Endothelial cell (in vitro differentiated cells): ENCODE measurements at regions not wholly inside any gene's neighbourhood (a gene's known extent, or its start where the extent isn't known, plus 50 kb on each side); places are given as distances from the start of the nearest gene placed in this dataset.

Experiments
- DNase-seq: peaks from one replicate; pipeline ENCODE4 v3.0.0; 2021; ENCODE audit warnings: low spot score
- H3K27ac Mint-ChIP-seq: one replicate; pipeline ENCODE4 v1.8.0; 2021; ENCODE audit warnings: mixed read lengths, inconsistent platforms; ENCODE audit not compliant: unreplicated experiment
- H3K27me3 Mint-ChIP-seq: one replicate; pipeline ENCODE4 v1.8.0; 2021; ENCODE audit warnings: mild to moderate bottlenecking, moderate library complexity, mixed read lengths, inconsistent platforms; ENCODE audit not compliant: unreplicated experiment
- H3K36me3 Mint-ChIP-seq: one replicate; pipeline ENCODE4 v1.8.0; 2021; ENCODE audit warnings: mild to moderate bottlenecking, low read depth, mixed read lengths, inconsistent platforms; ENCODE audit not compliant: unreplicated experiment
- H3K4me1 Mint-ChIP-seq: one replicate; pipeline ENCODE4 v1.8.0; 2021; ENCODE audit warnings: mild to moderate bottlenecking, mixed read lengths, inconsistent platforms; ENCODE audit not compliant: unreplicated experiment
- H3K4me3 Mint-ChIP-seq: one replicate; pipeline ENCODE4 v1.8.0; 2021; ENCODE audit warnings: mild to moderate bottlenecking, mixed read lengths, inconsistent platforms; ENCODE audit not compliant: unreplicated experiment
- H3K9me3 Mint-ChIP-seq: one replicate; pipeline ENCODE4 v1.8.0; 2021; ENCODE audit warnings: mixed read lengths, inconsistent platforms; ENCODE audit not compliant: unreplicated experiment
- TF ChIP-seq, protein P1 (sequence below): fragments of 200-600 bp; sonication (generic); IDR thresholded peaks from one replicate; pipeline ENCODE4 v1.5.0; 2021; ENCODE audit warnings: antibody characterized with exemption; ENCODE audit not compliant: unreplicated experiment

DNA sequence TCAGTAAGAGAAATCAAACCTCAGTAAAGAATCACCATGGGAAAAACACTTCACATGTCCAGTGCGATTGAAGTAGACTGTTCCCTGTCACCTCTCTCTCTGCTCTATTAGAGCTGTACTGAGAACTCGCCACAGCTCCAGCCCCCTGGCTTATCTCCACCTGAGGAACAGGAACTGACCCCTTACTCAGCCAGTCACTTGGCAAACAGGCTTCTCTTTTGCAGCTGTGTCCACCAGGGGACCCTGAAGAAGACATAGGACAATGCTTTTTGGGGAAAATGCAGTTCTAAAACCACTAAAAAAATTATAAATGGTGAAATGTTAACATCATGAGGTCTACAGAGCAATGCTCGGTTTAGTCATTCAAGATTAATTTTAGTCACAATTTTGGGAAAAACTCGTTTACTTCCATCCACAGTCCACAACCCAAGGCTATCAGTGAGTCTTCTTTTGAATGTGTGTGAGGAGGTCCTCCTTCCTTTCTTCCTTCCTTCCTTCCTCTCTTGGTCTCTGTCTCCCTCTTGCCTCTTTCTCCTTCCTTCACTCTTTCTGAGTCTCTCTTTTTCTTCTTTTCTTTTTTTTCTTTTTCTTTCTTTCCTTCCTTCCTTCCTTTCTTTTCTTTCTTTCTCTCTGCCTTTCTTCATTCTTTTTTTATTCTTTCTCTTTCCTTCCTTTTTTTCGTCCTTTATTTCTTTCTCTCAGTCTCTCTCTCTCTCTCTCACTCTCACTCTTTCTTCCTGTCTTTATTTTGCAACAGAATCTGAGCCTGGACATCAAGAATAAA is 1189.5 kb upstream of the TMEM132C start:
- Mint-ChIP-seq H3K36me3 (no peaks in the 10 kb centered on the region), H3K27me3 (peaks cover 4% of the 10 kb centered on the region), H3K4me3 (no peak overlapping the region), H3K9me3 (peaks cover 17% of the 10 kb centered on the region), H3K27ac (no peak overlapping the region), H3K4me1 (no peaks in the 10 kb centered on the region)
- TF ChIP-seq, protein P1, sequence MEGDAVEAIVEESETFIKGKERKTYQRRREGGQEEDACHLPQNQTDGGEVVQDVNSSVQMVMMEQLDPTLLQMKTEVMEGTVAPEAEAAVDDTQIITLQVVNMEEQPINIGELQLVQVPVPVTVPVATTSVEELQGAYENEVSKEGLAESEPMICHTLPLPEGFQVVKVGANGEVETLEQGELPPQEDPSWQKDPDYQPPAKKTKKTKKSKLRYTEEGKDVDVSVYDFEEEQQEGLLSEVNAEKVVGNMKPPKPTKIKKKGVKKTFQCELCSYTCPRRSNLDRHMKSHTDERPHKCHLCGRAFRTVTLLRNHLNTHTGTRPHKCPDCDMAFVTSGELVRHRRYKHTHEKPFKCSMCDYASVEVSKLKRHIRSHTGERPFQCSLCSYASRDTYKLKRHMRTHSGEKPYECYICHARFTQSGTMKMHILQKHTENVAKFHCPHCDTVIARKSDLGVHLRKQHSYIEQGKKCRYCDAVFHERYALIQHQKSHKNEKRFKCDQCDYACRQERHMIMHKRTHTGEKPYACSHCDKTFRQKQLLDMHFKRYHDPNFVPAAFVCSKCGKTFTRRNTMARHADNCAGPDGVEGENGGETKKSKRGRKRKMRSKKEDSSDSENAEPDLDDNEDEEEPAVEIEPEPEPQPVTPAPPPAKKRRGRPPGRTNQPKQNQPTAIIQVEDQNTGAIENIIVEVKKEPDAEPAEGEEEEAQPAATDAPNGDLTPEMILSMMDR, result no peak
- no peak for DNase-seq

DNA sequence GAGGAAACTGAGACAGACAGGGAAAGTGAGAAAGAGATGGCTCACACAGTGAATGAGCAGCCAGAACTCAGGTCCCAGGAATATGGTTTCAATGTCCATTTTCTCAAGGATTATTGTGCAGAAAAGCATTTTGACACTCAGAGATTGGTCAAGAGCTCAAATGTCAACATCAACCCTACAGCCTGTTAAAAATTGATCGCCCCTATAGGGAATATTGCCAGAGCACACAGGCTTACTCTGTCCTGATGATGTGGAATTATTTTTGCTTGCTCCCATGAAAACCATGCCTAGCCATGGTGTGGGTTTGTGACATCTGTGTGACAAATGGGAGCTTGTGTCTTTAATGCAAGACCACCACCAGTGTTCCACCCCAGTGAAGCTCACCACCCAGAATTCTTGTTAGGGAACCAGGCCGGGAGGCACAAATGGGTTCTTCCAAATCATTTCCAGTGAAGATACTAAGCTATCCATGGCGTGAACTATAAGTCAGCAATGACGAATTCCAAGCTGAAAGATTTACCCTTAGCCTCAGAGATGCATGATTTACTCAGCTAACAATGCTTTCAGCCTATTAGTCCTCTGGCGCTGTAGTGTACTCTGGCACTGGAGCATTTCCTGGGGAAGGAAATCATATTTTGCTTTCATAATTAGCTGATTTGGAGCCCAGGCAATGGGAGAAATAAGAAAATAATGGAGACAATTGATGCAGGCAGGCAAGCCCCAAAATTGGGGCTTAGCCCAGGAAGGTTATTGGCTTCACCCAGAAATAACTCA is 1188.2 kb upstream of the TMEM132C start:
- DNase-seq, result no peak
- H3K27me3 Mint-ChIP-seq, result peaks cover 4% of the 10 kb centered on the region
- no peaks in the 10 kb centered on the region for H3K4me1 Mint-ChIP-seq
- H3K9me3 Mint-ChIP-seq, result peaks cover 18% of the 10 kb centered on the region
- H3K4me3 Mint-ChIP-seq, result no peak overlapping the region
- no peak overlapping the region for H3K27ac Mint-ChIP-seq
- H3K36me3 Mint-ChIP-seq, result no peaks in the 10 kb centered on the region
- TF ChIP-seq, protein P1, result no peak

GRCh38 chr12:127079636-127080035 is 1187.3 kb upstream of the TMEM132C start:
- H3K27ac Mint-ChIP-seq, result no peak overlapping the region
- DNase-seq, result no peak
- H3K4me1 Mint-ChIP-seq, result no peaks in the 10 kb centered on the region
- H3K36me3 Mint-ChIP-seq, result no peaks in the 10 kb centered on the region
- H3K9me3 Mint-ChIP-seq, result peaks cover 18% of the 10 kb centered on the region
- peaks cover 4% of the 10 kb centered on the region for H3K27me3 Mint-ChIP-seq
- no peak overlapping the region for H3K4me3 Mint-ChIP-seq
- TF ChIP-seq, protein P1, result no peak

GRCh38 chr12:127081058-127081457 is 1185.9 kb upstream of the TMEM132C start:
- Mint-ChIP-seq H3K27ac (no peak overlapping the region), H3K4me3 (no peak overlapping the region), H3K27me3 (peaks cover 4% of the 10 kb centered on the region), H3K9me3 (peaks cover 13% of the 10 kb centered on the region), H3K4me1 (no peaks in the 10 kb centered on the region), H3K36me3 (no peaks in the 10 kb centered on the region)
- TF ChIP-seq, protein P1, result no peak
- DNase-seq, result no peak
